SK-N-SH treated with all-trans-retinoic acid at 6 μM for 48 hours (cell line): ENCODE measurements at regions not wholly inside any gene's neighbourhood (a gene's known extent, or its start where the extent isn't known, plus 50 kb on each side); places are given as distances from the start of the nearest gene placed in this dataset.

Experiments
- ATAC-seq: fragments of 200-7000 bp; cut with Tn5 transposase; 3 replicates; pipeline ENCODE4 v1.9.1; 2020; ENCODE audit warnings: mild to moderate bottlenecking, moderate library complexity
- ARNTL ChIP-seq: fragments of 450-650 bp; formaldehyde crosslinking; IDR thresholded peaks from 2 replicates; pipeline ENCODE4 v1.5.0; 2020; ENCODE audit warnings: low read depth, mild to moderate bottlenecking, moderate library complexity, borderline replicate concordance
- BACH2 ChIP-seq: fragments of 250-450 bp; sonication (Bioruptor Pico); IDR thresholded peaks from 2 replicates; pipeline ENCODE4 v1.9.0; 2021; ENCODE audit warnings: mild to moderate bottlenecking, borderline replicate concordance
- CSDC2 ChIP-seq: fragments of 250-450 bp; sonication (Bioruptor Pico); IDR thresholded peaks from 2 replicates; pipeline ENCODE4 v1.5.0; 2020; ENCODE audit warnings: mild to moderate bottlenecking, moderate library complexity
- ESRRG ChIP-seq: fragments of 250-450 bp; sonication (Bioruptor Pico); IDR thresholded peaks from 2 replicates; pipeline ENCODE4 v1.6.1; 2021; ENCODE audit warnings: mild to moderate bottlenecking
- GLIS3 ChIP-seq: fragments of 250-450 bp; sonication (Bioruptor Pico); IDR thresholded peaks from 2 replicates; pipeline ENCODE4 v1.5.0; 2020; ENCODE audit warnings: mild to moderate bottlenecking, moderate library complexity
- ISL1 ChIP-seq: fragments of 250-450 bp; sonication (Bioruptor Pico); IDR thresholded peaks from 2 replicates; pipeline ENCODE4 v2.1.2; 2022; ENCODE audit warnings: mild to moderate bottlenecking, moderate library complexity
- OSR1 ChIP-seq: fragments of 250-450 bp; sonication (Bioruptor Pico); IDR thresholded peaks from 2 replicates; pipeline ENCODE4 v1.8.0; 2022; ENCODE audit warnings: moderate library complexity, mild to moderate bottlenecking, inconsistent platforms
- PPARA ChIP-seq: fragments of 250-450 bp; sonication (Bioruptor Pico); IDR thresholded peaks from 2 replicates; pipeline ENCODE4 v1.5.0; 2020; ENCODE audit warnings: mild to moderate bottlenecking, borderline replicate concordance
- RARB ChIP-seq: fragments of 250-450 bp; sonication (Bioruptor Pico); IDR thresholded peaks from 2 replicates; pipeline ENCODE4 v1.8.0; 2021; ENCODE audit warnings: mild to moderate bottlenecking, moderate library complexity
- SNAI2 ChIP-seq: fragments of 250-450 bp; sonication (Bioruptor Pico); IDR thresholded peaks from 2 replicates; pipeline ENCODE4 v1.5.0; 2020; ENCODE audit warnings: mild to moderate bottlenecking, moderate library complexity
- TCF4 ChIP-seq: fragments of 250-450 bp; sonication (Bioruptor Pico); IDR thresholded peaks from 2 replicates; pipeline ENCODE4 v1.8.0; 2021; ENCODE audit warnings: mild to moderate bottlenecking, moderate library complexity, borderline replicate concordance
- TOX ChIP-seq: fragments of 250-450 bp; sonication (Bioruptor Pico); IDR thresholded peaks from 2 replicates; pipeline ENCODE4 v1.8.0; 2021; ENCODE audit warnings: mild to moderate bottlenecking, moderate library complexity, borderline replicate concordance
- ZC3H10 ChIP-seq: fragments of 250-450 bp; sonication (Bioruptor Pico); IDR thresholded peaks from 2 replicates; pipeline ENCODE4 v1.5.1; 2021; ENCODE audit warnings: mild to moderate bottlenecking, moderate library complexity
- ZFP3 ChIP-seq: fragments of 250-450 bp; sonication (Bioruptor Pico); IDR thresholded peaks from 2 replicates; pipeline ENCODE4 v1.5.0; 2020; ENCODE audit warnings: mild to moderate bottlenecking, moderate library complexity
- ZFP30 ChIP-seq: fragments of 450-650 bp; formaldehyde crosslinking; IDR thresholded peaks from 2 replicates; pipeline ENCODE4 v1.5.0; 2022; ENCODE audit warnings: mild to moderate bottlenecking, moderate library complexity
- ZNF565 ChIP-seq: fragments of 450-650 bp; formaldehyde crosslinking; conservative IDR thresholded peaks from 2 replicates; pipeline ENCODE4 v1.5.0; 2020; ENCODE audit warnings: low read depth, mild to moderate bottlenecking, moderate library complexity
- ZNF70 ChIP-seq: fragments of 450-650 bp; formaldehyde crosslinking; IDR thresholded peaks from 2 replicates; pipeline ENCODE4 v1.5.0; 2020; ENCODE audit warnings: mild to moderate bottlenecking, moderate library complexity
- ZNF8 ChIP-seq: fragments of 450-650 bp; formaldehyde crosslinking; IDR thresholded peaks from 2 replicates; pipeline ENCODE4 v1.5.0; 2020; ENCODE audit warnings: mild to moderate bottlenecking, moderate library complexity
- TF ChIP-seq, protein P1 (sequence below): fragments of 250-450 bp; sonication (Bioruptor Pico); IDR thresholded peaks from 2 replicates; pipeline ENCODE4 v1.5.1; 2020; ENCODE audit warnings: low read depth, mild to moderate bottlenecking, moderate library complexity
- TF ChIP-seq, protein P2 (sequence below): fragments of 250-450 bp; sonication (Bioruptor Pico); IDR thresholded peaks from 2 replicates; pipeline ENCODE4 v1.5.0; 2020; ENCODE audit warnings: mild to moderate bottlenecking, moderate library complexity
- TF ChIP-seq, protein P3 (sequence below): fragments of 250-450 bp; sonication (Bioruptor Pico); IDR thresholded peaks from 2 replicates; pipeline ENCODE4 v1.5.1; 2021; ENCODE audit warnings: mild to moderate bottlenecking, moderate library complexity
- TF ChIP-seq, protein P4 (sequence below): fragments of 250-450 bp; sonication (Bioruptor Pico); IDR thresholded peaks from 2 replicates; pipeline ENCODE4 v1.8.0; 2021; ENCODE audit warnings: low read depth, mild to moderate bottlenecking, moderate library complexity, borderline replicate concordance
- TF ChIP-seq, protein P5 (sequence below): fragments of 250-450 bp; sonication (Bioruptor Pico); IDR thresholded peaks from 2 replicates; pipeline ENCODE4 v1.8.0; 2020; ENCODE audit warnings: mild to moderate bottlenecking, moderate library complexity, borderline replicate concordance

DNA sequence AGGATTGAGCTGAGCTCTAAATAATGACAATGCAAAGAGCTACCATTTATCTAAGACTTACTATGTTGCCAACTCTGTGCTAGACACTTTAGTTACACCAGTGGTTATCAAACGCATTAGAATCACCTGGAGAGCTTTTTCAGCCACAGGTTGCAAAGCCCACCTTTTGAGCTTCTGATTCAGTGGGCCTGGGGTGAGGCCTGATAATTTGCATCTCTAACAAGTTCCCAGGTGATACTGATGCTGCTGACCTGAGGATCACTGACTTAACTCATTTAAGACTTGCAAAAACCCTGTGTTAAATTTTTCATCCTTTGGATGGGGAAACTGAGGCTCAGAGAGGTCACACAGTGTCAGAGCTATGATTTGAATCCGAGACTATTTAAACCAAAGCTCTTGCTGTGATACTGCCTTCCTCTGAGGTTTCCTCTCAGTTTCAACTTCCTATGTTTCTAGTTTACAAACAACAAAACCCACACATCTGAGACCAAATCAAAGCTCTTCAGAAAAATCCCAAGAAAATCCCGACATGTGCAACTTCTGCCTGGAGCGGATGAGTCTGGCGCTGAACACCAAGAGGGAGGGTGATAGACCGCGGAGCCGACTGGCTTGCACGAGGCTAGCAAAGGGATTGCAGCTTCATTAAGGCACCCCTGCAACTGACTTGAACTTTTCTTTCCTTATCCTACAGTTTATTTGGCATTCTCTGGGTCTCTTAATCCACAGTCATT is 124.9 kb downstream of the CYP26A1 start:
- no peak for ATAC-seq

DNA sequence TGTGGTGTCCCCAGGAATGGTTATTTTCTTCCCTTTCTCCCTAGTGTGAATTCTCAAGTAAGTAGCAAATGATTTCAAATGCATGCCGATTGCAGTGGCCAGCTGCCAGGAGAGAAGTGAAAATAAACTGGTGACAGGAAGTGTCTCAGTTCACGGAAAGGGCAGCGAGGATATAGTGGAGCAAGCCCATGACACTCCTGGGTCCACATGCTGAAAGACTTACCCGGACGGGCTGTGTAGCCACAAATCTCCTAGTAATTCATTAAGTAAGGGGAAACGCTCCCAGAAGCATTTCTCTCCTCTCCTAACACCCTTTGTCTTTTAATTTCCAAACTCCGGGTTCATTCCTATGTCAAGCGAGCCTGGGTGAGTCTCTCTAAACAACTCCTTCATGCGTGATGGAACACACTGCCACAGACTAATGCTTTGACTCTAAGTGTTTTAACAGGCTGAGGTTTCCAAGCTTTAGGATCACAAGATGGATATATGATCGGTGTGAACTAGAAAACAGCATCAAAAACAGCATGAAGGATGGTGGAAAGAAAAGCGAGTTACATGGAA is 125.6 kb downstream of the CYP26A1 start:
- ATAC-seq = no peak
- no peak for TF ChIP-seq ISL1 (CRISPR knock-in tag)
- TF ChIP-seq, protein P1, sequence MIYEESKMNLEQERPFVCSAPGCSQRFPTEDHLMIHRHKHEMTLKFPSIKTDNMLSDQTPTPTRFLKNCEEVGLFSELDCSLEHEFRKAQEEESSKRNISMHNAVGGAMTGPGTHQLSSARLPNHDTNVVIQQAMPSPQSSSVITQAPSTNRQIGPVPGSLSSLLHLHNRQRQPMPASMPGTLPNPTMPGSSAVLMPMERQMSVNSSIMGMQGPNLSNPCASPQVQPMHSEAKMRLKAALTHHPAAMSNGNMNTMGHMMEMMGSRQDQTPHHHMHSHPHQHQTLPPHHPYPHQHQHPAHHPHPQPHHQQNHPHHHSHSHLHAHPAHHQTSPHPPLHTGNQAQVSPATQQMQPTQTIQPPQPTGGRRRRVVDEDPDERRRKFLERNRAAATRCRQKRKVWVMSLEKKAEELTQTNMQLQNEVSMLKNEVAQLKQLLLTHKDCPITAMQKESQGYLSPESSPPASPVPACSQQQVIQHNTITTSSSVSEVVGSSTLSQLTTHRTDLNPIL (CRISPR knock-in tag) = no peak
- no peak for TF ChIP-seq ESRRG
- no peak for TF ChIP-seq ZNF565 (CRISPR knock-in tag)
- TF ChIP-seq, protein P2, sequence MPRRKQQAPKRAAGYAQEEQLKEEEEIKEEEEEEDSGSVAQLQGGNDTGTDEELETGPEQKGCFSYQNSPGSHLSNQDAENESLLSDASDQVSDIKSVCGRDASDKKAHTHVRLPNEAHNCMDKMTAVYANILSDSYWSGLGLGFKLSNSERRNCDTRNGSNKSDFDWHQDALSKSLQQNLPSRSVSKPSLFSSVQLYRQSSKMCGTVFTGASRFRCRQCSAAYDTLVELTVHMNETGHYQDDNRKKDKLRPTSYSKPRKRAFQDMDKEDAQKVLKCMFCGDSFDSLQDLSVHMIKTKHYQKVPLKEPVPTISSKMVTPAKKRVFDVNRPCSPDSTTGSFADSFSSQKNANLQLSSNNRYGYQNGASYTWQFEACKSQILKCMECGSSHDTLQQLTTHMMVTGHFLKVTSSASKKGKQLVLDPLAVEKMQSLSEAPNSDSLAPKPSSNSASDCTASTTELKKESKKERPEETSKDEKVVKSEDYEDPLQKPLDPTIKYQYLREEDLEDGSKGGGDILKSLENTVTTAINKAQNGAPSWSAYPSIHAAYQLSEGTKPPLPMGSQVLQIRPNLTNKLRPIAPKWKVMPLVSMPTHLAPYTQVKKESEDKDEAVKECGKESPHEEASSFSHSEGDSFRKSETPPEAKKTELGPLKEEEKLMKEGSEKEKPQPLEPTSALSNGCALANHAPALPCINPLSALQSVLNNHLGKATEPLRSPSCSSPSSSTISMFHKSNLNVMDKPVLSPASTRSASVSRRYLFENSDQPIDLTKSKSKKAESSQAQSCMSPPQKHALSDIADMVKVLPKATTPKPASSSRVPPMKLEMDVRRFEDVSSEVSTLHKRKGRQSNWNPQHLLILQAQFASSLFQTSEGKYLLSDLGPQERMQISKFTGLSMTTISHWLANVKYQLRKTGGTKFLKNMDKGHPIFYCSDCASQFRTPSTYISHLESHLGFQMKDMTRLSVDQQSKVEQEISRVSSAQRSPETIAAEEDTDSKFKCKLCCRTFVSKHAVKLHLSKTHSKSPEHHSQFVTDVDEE (CRISPR knock-in tag) = no peak
- no peak for TF ChIP-seq ZNF8 (CRISPR knock-in tag)
- no peak for TF ChIP-seq SNAI2 (CRISPR knock-in tag)
- no peak for TF ChIP-seq GLIS3 (CRISPR knock-in tag)
- TF ChIP-seq RARB (CRISPR knock-in tag) = no peak
- no peak for TF ChIP-seq ARNTL (CRISPR knock-in tag)
- no peak for TF ChIP-seq ZC3H10 (CRISPR knock-in tag)
- no peak for TF ChIP-seq CSDC2
- TF ChIP-seq TOX (CRISPR knock-in tag) = no peak
- TF ChIP-seq, protein P3, sequence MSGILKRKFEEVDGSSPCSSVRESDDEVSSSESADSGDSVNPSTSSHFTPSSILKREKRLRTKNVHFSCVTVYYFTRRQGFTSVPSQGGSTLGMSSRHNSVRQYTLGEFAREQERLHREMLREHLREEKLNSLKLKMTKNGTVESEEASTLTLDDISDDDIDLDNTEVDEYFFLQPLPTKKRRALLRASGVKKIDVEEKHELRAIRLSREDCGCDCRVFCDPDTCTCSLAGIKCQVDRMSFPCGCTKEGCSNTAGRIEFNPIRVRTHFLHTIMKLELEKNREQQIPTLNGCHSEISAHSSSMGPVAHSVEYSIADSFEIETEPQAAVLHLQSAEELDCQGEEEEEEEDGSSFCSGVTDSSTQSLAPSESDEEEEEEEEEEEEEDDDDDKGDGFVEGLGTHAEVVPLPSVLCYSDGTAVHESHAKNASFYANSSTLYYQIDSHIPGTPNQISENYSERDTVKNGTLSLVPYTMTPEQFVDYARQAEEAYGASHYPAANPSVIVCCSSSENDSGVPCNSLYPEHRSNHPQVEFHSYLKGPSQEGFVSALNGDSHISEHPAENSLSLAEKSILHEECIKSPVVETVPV (CRISPR knock-in tag) = no peak
- no peak for TF ChIP-seq ZFP3
- TF ChIP-seq, protein P4, sequence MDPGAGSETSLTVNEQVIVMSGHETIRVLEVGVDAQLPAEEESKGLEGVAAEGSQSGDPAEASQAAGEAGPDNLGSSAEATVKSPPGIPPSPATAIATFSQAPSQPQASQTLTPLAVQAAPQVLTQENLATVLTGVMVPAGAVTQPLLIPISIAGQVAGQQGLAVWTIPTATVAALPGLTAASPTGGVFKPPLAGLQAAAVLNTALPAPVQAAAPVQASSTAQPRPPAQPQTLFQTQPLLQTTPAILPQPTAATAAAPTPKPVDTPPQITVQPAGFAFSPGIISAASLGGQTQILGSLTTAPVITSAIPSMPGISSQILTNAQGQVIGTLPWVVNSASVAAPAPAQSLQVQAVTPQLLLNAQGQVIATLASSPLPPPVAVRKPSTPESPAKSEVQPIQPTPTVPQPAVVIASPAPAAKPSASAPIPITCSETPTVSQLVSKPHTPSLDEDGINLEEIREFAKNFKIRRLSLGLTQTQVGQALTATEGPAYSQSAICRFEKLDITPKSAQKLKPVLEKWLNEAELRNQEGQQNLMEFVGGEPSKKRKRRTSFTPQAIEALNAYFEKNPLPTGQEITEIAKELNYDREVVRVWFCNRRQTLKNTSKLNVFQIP = no peak
- TF ChIP-seq OSR1 (CRISPR knock-in tag) = no peak
- TF ChIP-seq, protein P5, sequence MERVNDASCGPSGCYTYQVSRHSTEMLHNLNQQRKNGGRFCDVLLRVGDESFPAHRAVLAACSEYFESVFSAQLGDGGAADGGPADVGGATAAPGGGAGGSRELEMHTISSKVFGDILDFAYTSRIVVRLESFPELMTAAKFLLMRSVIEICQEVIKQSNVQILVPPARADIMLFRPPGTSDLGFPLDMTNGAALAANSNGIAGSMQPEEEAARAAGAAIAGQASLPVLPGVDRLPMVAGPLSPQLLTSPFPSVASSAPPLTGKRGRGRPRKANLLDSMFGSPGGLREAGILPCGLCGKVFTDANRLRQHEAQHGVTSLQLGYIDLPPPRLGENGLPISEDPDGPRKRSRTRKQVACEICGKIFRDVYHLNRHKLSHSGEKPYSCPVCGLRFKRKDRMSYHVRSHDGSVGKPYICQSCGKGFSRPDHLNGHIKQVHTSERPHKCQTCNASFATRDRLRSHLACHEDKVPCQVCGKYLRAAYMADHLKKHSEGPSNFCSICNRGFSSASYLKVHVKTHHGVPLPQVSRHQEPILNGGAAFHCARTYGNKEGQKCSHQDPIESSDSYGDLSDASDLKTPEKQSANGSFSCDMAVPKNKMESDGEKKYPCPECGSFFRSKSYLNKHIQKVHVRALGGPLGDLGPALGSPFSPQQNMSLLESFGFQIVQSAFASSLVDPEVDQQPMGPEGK (CRISPR knock-in tag) = no peak
- TF ChIP-seq PPARA (CRISPR knock-in tag) = no peak
- no peak for TF ChIP-seq TCF4 (CRISPR knock-in tag)

More for the DNA sequence above, 124.9 kb downstream of the CYP26A1 start:
- no peak for TF ChIP-seq ESRRG
- no peak for TF ChIP-seq ZFP30 (CRISPR knock-in tag)
- TF ChIP-seq ZFP3 = no peak
- TF ChIP-seq ARNTL (CRISPR knock-in tag) = no peak
- TF ChIP-seq, protein P2 (CRISPR knock-in tag) = no peak
- no peak for TF ChIP-seq SNAI2 (CRISPR knock-in tag)
- no peak for TF ChIP-seq CSDC2
- TF ChIP-seq OSR1 (CRISPR knock-in tag) = no peak
- no peak for TF ChIP-seq BACH2
- no peak for TF ChIP-seq TCF4 (CRISPR knock-in tag)
- TF ChIP-seq ZNF70 = no peak
